Astrocyte of the spinal cord (primary cell): ENCODE measurements at regions not wholly inside any gene's neighbourhood (a gene's known extent, or its start where the extent isn't known, plus 50 kb on each side); places are given as distances from the start of the nearest gene placed in this dataset.
"Not testable (repeated sequence)": the region's sequence is repeated elsewhere in the genome, so short reads cannot be mapped to it uniquely, and the experiment has no call there.

ENCODE experiments used
- DNase-seq: peaks from one replicate; pipeline ENCODE4 v3.0.0; 2011; ENCODE audit warnings: low read depth, low spot score
- H3K4me3 ChIP-seq: 2 replicates; pipeline ENCODE4 v1.5.1; 2011; ENCODE audit warnings: low read depth, mild to moderate bottlenecking, low read length, moderate library complexity
- CTCF ChIP-seq: IDR thresholded peaks from 2 replicates; pipeline ENCODE4 v1.5.1; 2012; ENCODE audit warnings: low read depth, mild to moderate bottlenecking, low read length, inconsistent platforms
- in situ Hi-C: cut with HindIII; loops from 2 replicates; pipeline ENCODE4 v1.10.0; 2017; ENCODE audit warnings: low sequenced_read_pairs

- no peak for TF ChIP-seq CTCF
- in situ Hi-C loops = no loop called here
- no peak overlapping the region for H3K4me3 ChIP-seq
- no peak for DNase-seq
Observed at GRCh38 chr12:126982707-126983106, 1284.3 kb upstream of the TMEM132C start.

GRCh38 chr12:126983735-126984134, 1283.2 kb upstream of the TMEM132C start:
- in situ Hi-C loops, DNase-seq, H3K4me3 ChIP-seq: not testable (repeated sequence)

- DNase-seq, in situ Hi-C loops, H3K4me3 ChIP-seq: not testable (repeated sequence)
Observed at GRCh38 chr12:126985663-126986062, 1281.3 kb upstream of the TMEM132C start.

GRCh38 chr12:126989532-126989931, 1277.4 kb upstream of the TMEM132C start:
- in situ Hi-C loops = no loop called here
- DNase-seq = no peak
- H3K4me3 ChIP-seq = no peak overlapping the region
- TF ChIP-seq CTCF = no peak

- in situ Hi-C loops = no loop called here
- TF ChIP-seq CTCF = no peak
- no peak overlapping the region for H3K4me3 ChIP-seq
- no peak for DNase-seq
Observed at GRCh38 chr12:126993898-126994297, 1273.1 kb upstream of the TMEM132C start.

- H3K4me3 ChIP-seq = no peak overlapping the region
- in situ Hi-C loops = no loop called here
- no peak for DNase-seq
- no peak for TF ChIP-seq CTCF
Observed at GRCh38 chr12:126994599-126994998, 1272.4 kb upstream of the TMEM132C start.

GRCh38 chr12:126998031-126998430, 1268.9 kb upstream of the TMEM132C start:
- no peak for TF ChIP-seq CTCF
- in situ Hi-C loops = no loop called here
- no peak for DNase-seq
- no peak overlapping the region for H3K4me3 ChIP-seq

- in situ Hi-C loops = no loop called here
- TF ChIP-seq CTCF = no peak
- peak; percentile 2 for DNase-seq
Observed at GRCh38 chr12:126998747-126999285, 1268.2 kb upstream of the TMEM132C start.

More at GRCh38 chr12:126998747-126999285, 1268.2 kb upstream of the TMEM132C start:
- H3K4me3 ChIP-seq = no peak overlapping the region
